GM18951 (cell line): ENCODE measurements at regions not wholly inside any gene's neighbourhood (a gene's known extent, or its start where the extent isn't known, plus 50 kb on each side); places are given as distances from the start of the nearest gene placed in this dataset.
"Not testable (repeated sequence)": the region's sequence is repeated elsewhere in the genome, so short reads cannot be mapped to it uniquely, and the experiment has no call there.

Source experiments
- POLR2A ChIP-seq: IDR thresholded peaks from 4 replicates; pipeline ENCODE4 v1.6.1; 2011; ENCODE audit warnings: mild to moderate bottlenecking; ENCODE audit not compliant: insufficient read length, insufficient read depth; ENCODE audit errors: extremely low read depth
- in situ Hi-C: fragments of 300-500 bp; cut with MboI; formaldehyde crosslinking; loops from one replicate; pipeline ENCODE4 v1.12.0; 2022; ENCODE audit warnings: low sequenced_read_pairs, mixed read lengths, inconsistent platforms; ENCODE audit not compliant: unreplicated experiment

- in situ Hi-C loops = no loop called here
- TF ChIP-seq POLR2A = no peak
These were observed 123.7 kb downstream of the KLF6 start for GRCh38 chr10:3661271-3661670.

DNA sequence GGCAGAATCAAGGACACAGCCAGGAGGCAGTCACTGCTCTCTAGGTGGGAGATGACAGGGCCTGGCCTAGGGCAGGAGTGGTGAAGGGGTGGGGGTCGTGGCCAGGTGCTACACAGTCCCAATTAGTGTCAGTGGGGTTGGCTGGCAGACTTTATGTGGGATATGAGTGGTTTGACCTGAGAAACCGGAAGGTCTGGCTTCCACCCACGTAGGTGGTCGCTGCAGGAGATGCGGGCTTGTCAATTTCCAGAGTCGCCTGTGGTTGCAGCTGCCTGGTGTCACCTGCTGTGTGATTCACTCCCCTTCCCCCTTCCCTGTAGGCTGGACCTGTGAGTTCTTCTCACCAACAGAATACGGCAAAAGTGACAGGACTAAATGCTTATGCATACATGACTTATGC lies 124.3 kb downstream of the KLF6 start:
- in situ Hi-C loops = no loop called here
- TF ChIP-seq POLR2A = no peak

- no peak for TF ChIP-seq POLR2A
- in situ Hi-C loops = no loop called here
These were observed 125.6 kb downstream of the KLF6 start for GRCh38 chr10:3659203-3659917.

DNA sequence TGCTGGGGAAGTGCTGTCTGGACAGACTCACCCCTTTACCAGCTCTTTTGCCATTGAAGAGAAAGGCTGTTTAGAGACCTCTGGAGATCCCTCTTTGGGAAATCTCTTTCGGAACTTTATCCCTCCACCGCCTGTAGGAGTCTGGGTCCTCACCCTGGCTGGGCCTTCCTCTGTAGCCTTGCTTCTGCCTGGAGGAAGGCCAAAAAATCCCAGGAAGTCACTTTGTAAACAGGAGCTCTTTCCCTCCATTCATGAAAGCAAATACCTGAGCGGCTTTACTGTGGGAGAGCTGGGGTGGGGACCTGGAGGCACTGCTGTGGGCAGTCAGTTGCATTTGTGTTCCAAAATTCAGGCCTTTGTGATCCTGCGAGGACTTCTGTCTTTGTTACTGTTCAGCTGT lies 126.2 kb downstream of the KLF6 start:
- in situ Hi-C loops = no loop called here
- no peak for TF ChIP-seq POLR2A

DNA sequence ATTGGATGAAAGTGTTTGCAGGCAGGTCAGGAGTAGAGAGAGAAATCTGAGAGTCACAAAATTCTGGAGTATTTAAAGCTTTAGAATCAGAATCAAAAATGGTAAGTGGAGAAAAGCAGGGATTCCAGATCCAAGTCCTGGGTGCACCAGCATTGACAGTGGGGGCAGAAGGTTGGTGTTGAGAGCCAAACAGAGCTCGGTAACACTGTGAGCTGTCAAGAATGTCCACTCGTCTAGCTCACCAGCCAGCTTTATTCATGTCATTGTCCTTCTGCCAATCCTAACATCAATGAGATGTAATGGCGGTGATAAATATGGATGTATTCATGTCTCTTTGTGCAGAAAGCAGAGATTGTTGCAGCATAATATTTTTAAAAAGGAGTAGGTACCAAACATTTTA lies 128.8 kb downstream of the KLF6 start:
- in situ Hi-C loops = no loop called here
- no peak for TF ChIP-seq POLR2A

- in situ Hi-C loops = no loop called here
These were observed 129.5 kb downstream of the KLF6 start for GRCh38 chr10:3655528-3655927.

DNA sequence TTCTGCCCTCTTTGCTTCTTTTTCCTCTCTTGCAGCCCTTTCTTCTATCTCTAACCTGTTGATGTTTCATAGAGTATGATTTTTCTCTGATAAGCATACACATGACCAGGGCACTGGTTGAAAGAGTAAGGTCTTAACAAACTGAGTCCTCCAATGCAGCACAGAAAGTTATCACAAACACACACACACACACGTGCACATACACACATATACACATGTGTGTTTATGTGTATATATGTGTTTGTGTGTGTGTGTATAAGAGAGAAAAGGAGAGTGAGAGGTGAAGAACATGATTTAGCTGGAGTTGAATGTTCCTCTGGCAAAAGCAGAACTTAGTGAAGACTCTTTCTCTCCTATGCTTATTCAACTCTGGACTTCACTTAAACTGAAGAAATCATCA lies 130.0 kb downstream of the KLF6 start:
- no peak for TF ChIP-seq POLR2A
- in situ Hi-C loops = no loop called here

More at GRCh38 chr10:3655528-3655927, 129.5 kb downstream of the KLF6 start:
- no peak for TF ChIP-seq POLR2A

- TF ChIP-seq POLR2A = no peak
- in situ Hi-C loops = no loop called here
These were observed 130.5 kb downstream of the KLF6 start for GRCh38 chr10:3654496-3654895.

DNA sequence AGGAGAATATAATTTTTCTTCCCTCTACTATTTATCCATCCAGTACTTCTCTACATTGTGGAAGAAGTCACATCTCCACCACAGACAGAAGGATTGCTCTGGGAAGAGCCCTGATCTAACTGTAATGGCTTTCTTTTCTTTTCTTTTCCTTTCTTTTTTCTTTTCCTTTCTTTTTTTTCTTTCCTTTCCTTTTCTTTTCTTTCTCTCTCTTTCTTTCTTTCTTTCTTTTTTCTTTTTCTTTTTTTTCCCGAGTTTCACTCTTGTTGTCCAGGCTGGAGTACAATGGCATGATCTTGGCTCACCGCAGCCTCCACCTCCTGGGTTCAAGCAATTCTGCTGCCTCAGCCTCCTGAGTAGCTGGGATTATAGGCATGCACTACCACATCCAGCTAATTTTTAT lies 131.7 kb downstream of the KLF6 start:
- in situ Hi-C loops = not testable (repeated sequence)

GRCh38 chr10:3652886-3653285 lies 132.1 kb downstream of the KLF6 start:
- in situ Hi-C loops = no loop called here
- TF ChIP-seq POLR2A = no peak

- no peak for TF ChIP-seq POLR2A
- in situ Hi-C loops = no loop called here
These were observed 132.9 kb downstream of the KLF6 start for GRCh38 chr10:3651969-3652653.

DNA sequence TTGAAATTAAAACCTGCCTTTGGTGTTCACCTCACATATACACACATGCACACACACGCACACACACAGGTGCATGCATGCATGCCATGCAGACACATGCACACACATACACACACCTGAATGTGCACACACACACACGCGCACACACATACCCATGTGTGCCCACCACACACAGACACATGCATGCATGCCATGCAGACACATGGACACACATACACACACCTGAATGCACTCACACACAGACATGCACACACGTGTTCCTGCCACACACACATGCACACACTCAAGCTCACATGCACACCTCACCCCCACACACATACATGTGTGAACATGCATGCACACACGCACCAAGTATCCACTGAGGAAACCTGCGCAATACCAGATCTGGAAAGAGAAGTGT lies 136.4 kb downstream of the KLF6 start:
- in situ Hi-C loops = no loop called here
- TF ChIP-seq POLR2A = no peak

GRCh38 chr10:3648170-3648569 lies 136.8 kb downstream of the KLF6 start:
- in situ Hi-C loops = no loop called here
- no peak for TF ChIP-seq POLR2A

DNA sequence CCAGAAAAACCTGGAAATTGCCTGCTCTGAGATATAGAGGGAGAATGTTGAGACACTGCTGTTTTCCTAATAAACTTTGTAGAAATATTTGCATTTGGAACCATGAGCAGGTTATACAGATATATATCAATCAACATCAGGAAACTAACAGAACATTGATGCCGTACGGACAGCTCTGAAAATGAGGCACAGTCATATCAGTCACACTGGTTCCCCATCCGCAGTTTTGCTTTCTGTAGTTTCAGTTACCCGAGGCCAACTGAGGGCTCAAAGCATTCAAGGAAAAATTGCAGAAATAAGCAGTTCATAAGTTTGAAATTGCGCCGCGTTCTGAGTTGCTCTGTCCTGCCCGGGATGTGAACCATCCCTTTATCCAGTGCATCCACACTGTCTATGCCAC lies 137.9 kb downstream of the KLF6 start:
- TF ChIP-seq POLR2A = no peak
- in situ Hi-C loops = no loop called here

- TF ChIP-seq POLR2A = no peak
- in situ Hi-C loops = no loop called here
These were observed 139.6 kb downstream of the KLF6 start for GRCh38 chr10:3645406-3645805.

GRCh38 chr10:3640816-3641215 lies 144.2 kb downstream of the KLF6 start:
- in situ Hi-C loops = no loop called here

More at GRCh38 chr10:3640816-3641215, 144.2 kb downstream of the KLF6 start:
- TF ChIP-seq POLR2A = no peak
